GM23338 (cell line): ENCODE measurements at regions not wholly inside any gene's neighbourhood (a gene's known extent, or its start where the extent isn't known, plus 50 kb on each side); places are given as distances from the start of the nearest gene placed in this dataset.
A peak's percentile ranks its signal among the peaks of the same experiment; 100 is the strongest.

Experiments used
- ATAC-seq: fragments of 200-7000 bp; cut with Tn5 transposase; 3 replicates; pipeline ENCODE4 v1.9.1; 2020
- DNase-seq: peaks from one replicate; pipeline ENCODE4 v3.0.0-alpha.2; 2015; ENCODE audit warnings: low spot score
- H2AFZ ChIP-seq: fragments of 200-600 bp; sonication (generic); 2 replicates; pipeline ENCODE4 v1.8.0; 2016; ENCODE audit warnings: antibody characterized with exemption, mild to moderate bottlenecking, moderate library complexity
- H3F3A ChIP-seq: fragments of 200-600 bp; sonication (generic); replicated peaks from 2 replicates; pipeline ENCODE4 v1.8.0; 2017; ENCODE audit warnings: antibody characterized with exemption, mixed run types, low read depth
- H3K27ac ChIP-seq: fragments of 200-600 bp; sonication (generic); 2 replicates; pipeline ENCODE4 v1.6.1; 2016; ENCODE audit warnings: low read depth
- H3K27me3 ChIP-seq: fragments of 200-600 bp; sonication (generic); 2 replicates; pipeline ENCODE4 v1.8.0; 2016; ENCODE audit warnings: mild to moderate bottlenecking, mixed run types, moderate library complexity; ENCODE audit not compliant: insufficient read depth
- H3K36me3 ChIP-seq: fragments of 200-600 bp; sonication (generic); 2 replicates; pipeline ENCODE4 v1.8.0; 2016; ENCODE audit warnings: mild to moderate bottlenecking; ENCODE audit not compliant: insufficient read depth
- H3K4me1 ChIP-seq: fragments of 200-600 bp; sonication (generic); 2 replicates; pipeline ENCODE4 v1.8.0; 2016; ENCODE audit warnings: mild to moderate bottlenecking, moderate library complexity; ENCODE audit not compliant: insufficient read depth
- H3K4me2 ChIP-seq: fragments of 200-600 bp; sonication (generic); 2 replicates; pipeline ENCODE4 v1.7.1; 2017; ENCODE audit warnings: mixed run types
- H3K4me3 ChIP-seq: fragments of 200-600 bp; sonication (generic); 2 replicates; pipeline ENCODE4 v1.6.1; 2016; ENCODE audit warnings: mixed run types
- H3K79me2 ChIP-seq: fragments of 200-600 bp; sonication (generic); replicated peaks from 2 replicates; pipeline ENCODE4 v1.8.0; 2017; ENCODE audit warnings: mild to moderate bottlenecking; ENCODE audit not compliant: insufficient read depth
- H3K9me2 ChIP-seq: fragments of 200-600 bp; sonication (generic); 2 replicates; pipeline ENCODE4 v1.8.0; 2017; ENCODE audit not compliant: insufficient read depth
- H4K20me1 ChIP-seq: fragments of 200-600 bp; sonication (generic); replicated peaks from 2 replicates; pipeline ENCODE4 v1.8.0; 2017; ENCODE audit warnings: mild to moderate bottlenecking; ENCODE audit not compliant: insufficient read depth
- H3K27ac Mint-ChIP-seq: 2 replicates; pipeline ENCODE4 v1.8.0; 2020; ENCODE audit warnings: inconsistent platforms, mild to moderate bottlenecking, moderate library complexity, mixed read lengths
- H3K27me3 Mint-ChIP-seq: 3 replicates; pipeline ENCODE4 v1.8.0; 2022; ENCODE audit warnings: low read depth, mild to moderate bottlenecking, moderate library complexity, mixed read lengths, inconsistent platforms; ENCODE audit not compliant: insufficient read depth, poor library complexity
- H3K36me3 Mint-ChIP-seq: 3 replicates; pipeline ENCODE4 v1.8.0; 2021; ENCODE audit warnings: low read depth, mild to moderate bottlenecking, inconsistent platforms, moderate library complexity, mixed read lengths
- H3K4me1 Mint-ChIP-seq: 3 replicates; pipeline ENCODE4 v1.8.0; 2020; ENCODE audit warnings: mild to moderate bottlenecking, inconsistent platforms, mixed read lengths
- H3K4me3 Mint-ChIP-seq: 3 replicates; pipeline ENCODE4 v1.8.0; 2021; ENCODE audit warnings: moderate library complexity, mild to moderate bottlenecking, inconsistent platforms, mixed read lengths
- H3K9me3 Mint-ChIP-seq: 3 replicates; pipeline ENCODE4 v1.8.0; 2020; ENCODE audit warnings: moderate library complexity, mild to moderate bottlenecking, inconsistent platforms, mixed read lengths
- CREB1 ChIP-seq: fragments of 250-450 bp; sonication (Bioruptor Pico); IDR thresholded peaks from 2 replicates; pipeline ENCODE4 v1.5.0; 2020; ENCODE audit warnings: low read depth, mild to moderate bottlenecking, moderate library complexity
- CTCF ChIP-seq, 2 experiments: fragments of 200-600 bp in 1 of 2; sonication (generic) in 1 of 2; conservative IDR thresholded peaks; 2 replicates each; pipeline versions ENCODE4 v1.5.1 to v1.6.1; 2016 to 2017; ENCODE audit warnings: antibody characterized with exemption in 2 of 2, low read depth in 2 of 2, mild to moderate bottlenecking in 2 of 2, moderate library complexity in 1 of 2
- ETS1 ChIP-seq: IDR thresholded peaks from 2 replicates; pipeline ENCODE4 v1.6.1; 2016; ENCODE audit warnings: antibody characterized with exemption
- EZH2 ChIP-seq: fragments of 200-600 bp; sonication (generic); IDR thresholded peaks from one replicate; pipeline ENCODE4 v1.8.0; 2017; ENCODE audit warnings: antibody characterized with exemption, mild to moderate bottlenecking, low read depth; ENCODE audit not compliant: unreplicated experiment
- EZH2phosphoT487 ChIP-seq: fragments of 200-600 bp; sonication (generic); IDR thresholded peaks from one replicate; pipeline ENCODE4 v1.8.1; 2018; ENCODE audit warnings: antibody characterized with exemption; ENCODE audit not compliant: unreplicated experiment
- JUNB ChIP-seq: IDR thresholded peaks from one replicate; pipeline ENCODE4 v1.6.1; 2016; ENCODE audit warnings: antibody characterized with exemption; ENCODE audit not compliant: unreplicated experiment
- NANOG ChIP-seq: IDR thresholded peaks from 2 replicates; pipeline ENCODE4 v1.6.1; 2016; ENCODE audit warnings: antibody characterized with exemption, borderline replicate concordance
- POLR2AphosphoS5 ChIP-seq: IDR thresholded peaks from 2 replicates; pipeline ENCODE4 v1.6.1; 2016; ENCODE audit warnings: antibody characterized with exemption, low read depth
- REST ChIP-seq: IDR thresholded peaks from one replicate; pipeline ENCODE4 v1.6.1; 2018; ENCODE audit warnings: antibody characterized with exemption; ENCODE audit not compliant: unreplicated experiment
- STAT1 ChIP-seq: IDR thresholded peaks from one replicate; pipeline ENCODE4 v1.6.1; 2016; ENCODE audit warnings: antibody characterized with exemption; ENCODE audit not compliant: unreplicated experiment
- ZNF114 ChIP-seq: fragments of 250-450 bp; sonication (Bioruptor Pico); IDR thresholded peaks from 2 replicates; pipeline ENCODE4 v1.5.0; 2020; ENCODE audit warnings: mild to moderate bottlenecking, moderate library complexity
- ZNF331 ChIP-seq: fragments of 250-450 bp; sonication (Bioruptor Pico); IDR thresholded peaks from 2 replicates; pipeline ENCODE4 v1.5.0; 2020; ENCODE audit warnings: low read depth, mild to moderate bottlenecking, moderate library complexity
- TF ChIP-seq, protein P1 (sequence below): fragments of 250-450 bp; sonication (Bioruptor Pico); IDR thresholded peaks from 2 replicates; pipeline ENCODE4 v1.5.0; 2020; ENCODE audit warnings: mild to moderate bottlenecking, moderate library complexity

DNA sequence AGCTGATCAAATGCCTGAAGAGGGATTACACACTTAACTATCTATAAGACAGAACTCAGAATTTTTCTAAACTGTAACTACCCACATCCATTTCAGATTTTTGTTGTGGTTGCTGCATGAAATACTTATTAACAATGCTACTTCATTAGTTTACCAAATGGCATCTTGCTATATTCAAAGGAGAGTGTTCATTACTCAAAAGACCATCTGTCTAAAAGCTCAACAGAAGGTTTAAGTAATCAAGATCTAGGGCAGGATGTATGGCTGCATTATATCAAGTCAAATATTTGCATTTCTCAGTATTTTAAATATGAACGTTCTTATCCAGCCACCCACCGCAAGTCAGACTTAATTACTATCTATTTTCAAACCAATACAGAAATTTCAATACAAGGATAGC, 79.9 kb downstream of the SIPA1L2 start:
- H3K4me2 ChIP-seq = peak overlapping the region; percentile 30; the same call in 1 of the 2 replicates
- H3K4me1 ChIP-seq = peaks cover 63% of the 10 kb centered on the region

More for the DNA sequence above, 79.9 kb downstream of the SIPA1L2 start:
- no peaks in the 10 kb centered on the region for H3F3A ChIP-seq
- H3K36me3 ChIP-seq = no peaks in the 10 kb centered on the region
- Mint-ChIP-seq H3K36me3 (no peaks in the 10 kb centered on the region), H3K27ac (no peak overlapping the region), H3K4me1 (peaks cover 65% of the 10 kb centered on the region), H3K9me3 (no peaks in the 10 kb centered on the region), H3K27me3 (no peaks in the 10 kb centered on the region), H3K4me3 (no peak overlapping the region)
- no peaks in the 10 kb centered on the region for H4K20me1 ChIP-seq
- DNase-seq (no peak), ATAC-seq (no peak)
- no peaks in the 10 kb centered on the region for H3K27me3 ChIP-seq
- no peak overlapping the region for H3K4me3 ChIP-seq
- no peak overlapping the region for H3K27ac ChIP-seq
- TF ChIP-seq EZH2 = no peak
- no peak for TF ChIP-seq ZNF114 (CRISPR knock-in tag)
- no peak for TF ChIP-seq CREB1 (CRISPR knock-in tag)
- TF ChIP-seq REST = no peak
- TF ChIP-seq ZNF331 (CRISPR knock-in tag) = no peak
- no peak for TF ChIP-seq EZH2phosphoT487
- no peak for TF ChIP-seq JUNB
- TF ChIP-seq CTCF (conservative IDR thresholded peaks at IDR 0.05; ENCODE audit: low read depth in 2 of 2) = no peak
- no peak for TF ChIP-seq STAT1
- no peak for TF ChIP-seq NANOG
- TF ChIP-seq, protein P1, sequence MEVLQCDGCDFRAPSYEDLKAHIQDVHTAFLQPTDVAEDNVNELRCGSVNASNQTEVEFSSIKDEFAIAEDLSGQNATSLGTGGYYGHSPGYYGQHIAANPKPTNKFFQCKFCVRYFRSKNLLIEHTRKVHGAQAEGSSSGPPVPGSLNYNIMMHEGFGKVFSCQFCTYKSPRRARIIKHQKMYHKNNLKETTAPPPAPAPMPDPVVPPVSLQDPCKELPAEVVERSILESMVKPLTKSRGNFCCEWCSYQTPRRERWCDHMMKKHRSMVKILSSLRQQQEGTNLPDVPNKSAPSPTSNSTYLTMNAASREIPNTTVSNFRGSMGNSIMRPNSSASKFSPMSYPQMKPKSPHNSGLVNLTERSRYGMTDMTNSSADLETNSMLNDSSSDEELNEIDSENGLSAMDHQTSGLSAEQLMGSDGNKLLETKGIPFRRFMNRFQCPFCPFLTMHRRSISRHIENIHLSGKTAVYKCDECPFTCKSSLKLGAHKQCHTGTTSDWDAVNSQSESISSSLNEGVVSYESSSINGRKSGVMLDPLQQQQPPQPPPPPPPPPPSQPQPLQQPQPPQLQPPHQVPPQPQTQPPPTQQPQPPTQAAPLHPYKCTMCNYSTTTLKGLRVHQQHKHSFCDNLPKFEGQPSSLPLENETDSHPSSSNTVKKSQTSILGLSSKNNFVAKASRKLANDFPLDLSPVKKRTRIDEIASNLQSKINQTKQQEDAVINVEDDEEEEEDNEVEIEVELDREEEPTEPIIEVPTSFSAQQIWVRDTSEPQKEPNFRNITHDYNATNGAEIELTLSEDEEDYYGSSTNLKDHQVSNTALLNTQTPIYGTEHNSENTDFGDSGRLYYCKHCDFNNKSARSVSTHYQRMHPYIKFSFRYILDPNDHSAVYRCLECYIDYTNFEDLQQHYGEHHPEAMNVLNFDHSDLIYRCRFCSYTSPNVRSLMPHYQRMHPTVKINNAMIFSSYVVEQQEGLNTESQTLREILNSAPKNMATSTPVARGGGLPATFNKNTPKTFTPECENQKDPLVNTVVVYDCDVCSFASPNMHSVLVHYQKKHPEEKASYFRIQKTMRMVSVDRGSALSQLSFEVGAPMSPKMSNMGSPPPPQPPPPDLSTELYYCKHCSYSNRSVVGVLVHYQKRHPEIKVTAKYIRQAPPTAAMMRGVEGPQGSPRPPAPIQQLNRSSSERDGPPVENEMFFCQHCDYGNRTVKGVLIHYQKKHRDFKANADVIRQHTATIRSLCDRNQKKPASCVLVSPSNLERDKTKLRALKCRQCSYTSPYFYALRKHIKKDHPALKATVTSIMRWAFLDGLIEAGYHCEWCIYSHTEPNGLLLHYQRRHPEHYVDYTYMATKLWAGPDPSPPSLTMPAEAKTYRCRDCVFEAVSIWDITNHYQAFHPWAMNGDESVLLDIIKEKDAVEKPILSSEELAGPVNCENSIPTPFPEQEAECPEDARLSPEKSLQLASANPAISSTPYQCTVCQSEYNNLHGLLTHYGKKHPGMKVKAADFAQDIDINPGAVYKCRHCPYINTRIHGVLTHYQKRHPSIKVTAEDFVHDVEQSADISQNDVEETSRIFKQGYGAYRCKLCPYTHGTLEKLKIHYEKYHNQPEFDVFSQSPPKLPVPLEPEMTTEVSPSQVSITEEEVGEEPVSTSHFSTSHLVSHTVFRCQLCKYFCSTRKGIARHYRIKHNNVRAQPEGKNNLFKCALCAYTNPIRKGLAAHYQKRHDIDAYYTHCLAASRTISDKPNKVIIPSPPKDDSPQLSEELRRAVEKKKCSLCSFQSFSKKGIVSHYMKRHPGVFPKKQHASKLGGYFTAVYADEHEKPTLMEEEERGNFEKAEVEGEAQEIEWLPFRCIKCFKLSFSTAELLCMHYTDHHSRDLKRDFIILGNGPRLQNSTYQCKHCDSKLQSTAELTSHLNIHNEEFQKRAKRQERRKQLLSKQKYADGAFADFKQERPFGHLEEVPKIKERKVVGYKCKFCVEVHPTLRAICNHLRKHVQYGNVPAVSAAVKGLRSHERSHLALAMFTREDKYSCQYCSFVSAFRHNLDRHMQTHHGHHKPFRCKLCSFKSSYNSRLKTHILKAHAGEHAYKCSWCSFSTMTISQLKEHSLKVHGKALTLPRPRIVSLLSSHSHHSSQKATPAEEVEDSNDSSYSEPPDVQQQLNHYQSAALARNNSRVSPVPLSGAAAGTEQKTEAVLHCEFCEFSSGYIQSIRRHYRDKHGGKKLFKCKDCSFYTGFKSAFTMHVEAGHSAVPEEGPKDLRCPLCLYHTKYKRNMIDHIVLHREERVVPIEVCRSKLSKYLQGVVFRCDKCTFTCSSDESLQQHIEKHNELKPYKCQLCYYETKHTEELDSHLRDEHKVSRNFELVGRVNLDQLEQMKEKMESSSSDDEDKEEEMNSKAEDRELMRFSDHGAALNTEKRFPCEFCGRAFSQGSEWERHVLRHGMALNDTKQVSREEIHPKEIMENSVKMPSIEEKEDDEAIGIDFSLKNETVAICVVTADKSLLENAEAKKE = no peak
- no peak for TF ChIP-seq ETS1
- TF ChIP-seq POLR2AphosphoS5 = no peak
- no peaks in the 10 kb centered on the region; the same call in 1 of the 2 replicates for H3K79me2 ChIP-seq
- no peak overlapping the region for H2AFZ ChIP-seq
- H3K9me2 ChIP-seq = no peaks in the 10 kb centered on the region
